ENCODE measurements at regions not wholly inside any gene's neighbourhood (a gene's known extent, or its start where the extent isn't known, plus 50 kb on each side); places are given as distances from the start of the nearest gene placed in this dataset.

DNA sequence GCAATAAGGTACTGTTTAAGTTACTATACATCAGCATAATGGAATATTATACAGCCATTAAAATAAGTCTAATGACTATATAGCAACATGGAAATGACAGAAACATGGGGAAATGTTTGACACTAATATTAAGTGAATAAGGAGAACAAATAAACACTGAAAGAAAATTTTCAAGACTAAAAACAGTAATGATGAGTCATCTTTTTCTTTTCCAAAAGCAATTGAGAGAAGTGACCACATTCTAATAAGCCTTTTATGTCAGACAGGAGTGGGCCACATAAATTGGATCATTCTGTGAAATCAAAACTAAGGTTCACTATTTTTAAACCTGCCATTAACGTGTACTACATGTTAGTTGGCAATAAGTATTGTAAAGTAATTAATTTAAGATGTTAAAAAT lies 187.5 kb downstream of the AHR start:
- no peaks in the 10 kb centered on the region for H3K27me3 ChIP-seq (replicated peaks; ENCODE audit: insufficient read depth, low read length)
- no peaks in the 10 kb centered on the region for H4K20me1 ChIP-seq (ENCODE audit: insufficient read depth, low read length)
- no peak overlapping the region for H2AFZ ChIP-seq (ENCODE audit: low read length)
- no peak overlapping the region for H3K4me3 ChIP-seq (ENCODE audit: low read length)
- H3F3A ChIP-seq (ENCODE audit: insufficient read depth, low read length): no peaks in the 10 kb centered on the region
- H3K9ac ChIP-seq (ENCODE audit: low read length): no peak overlapping the region
- no peak overlapping the region for H3K4me2 ChIP-seq (ENCODE audit: low read depth, low read length)
- no peak overlapping the region for H3K27ac ChIP-seq (ENCODE audit: low read length)
- no peaks in the 10 kb centered on the region for H3K9me3 ChIP-seq (replicated peaks; ENCODE audit: insufficient read depth, low read length)
- H3K36me3 ChIP-seq (replicated peaks; ENCODE audit: insufficient read depth, low read length): no peaks in the 10 kb centered on the region
- no peaks in the 10 kb centered on the region for H3K4me1 ChIP-seq (ENCODE audit: low read length)
- DNase-seq: no peak
- H3K79me2 ChIP-seq (ENCODE audit: low read length): no peaks in the 10 kb centered on the region
- TF ChIP-seq EZH2 (optimal IDR thresholded peaks at IDR 0.05; ENCODE audit: low read depth, low read length) (no peak), EZH2phosphoT487 (IDR thresholded peaks at IDR 0.05; ENCODE audit: low read length) (no peak)
- TF ChIP-seq, protein P1, sequence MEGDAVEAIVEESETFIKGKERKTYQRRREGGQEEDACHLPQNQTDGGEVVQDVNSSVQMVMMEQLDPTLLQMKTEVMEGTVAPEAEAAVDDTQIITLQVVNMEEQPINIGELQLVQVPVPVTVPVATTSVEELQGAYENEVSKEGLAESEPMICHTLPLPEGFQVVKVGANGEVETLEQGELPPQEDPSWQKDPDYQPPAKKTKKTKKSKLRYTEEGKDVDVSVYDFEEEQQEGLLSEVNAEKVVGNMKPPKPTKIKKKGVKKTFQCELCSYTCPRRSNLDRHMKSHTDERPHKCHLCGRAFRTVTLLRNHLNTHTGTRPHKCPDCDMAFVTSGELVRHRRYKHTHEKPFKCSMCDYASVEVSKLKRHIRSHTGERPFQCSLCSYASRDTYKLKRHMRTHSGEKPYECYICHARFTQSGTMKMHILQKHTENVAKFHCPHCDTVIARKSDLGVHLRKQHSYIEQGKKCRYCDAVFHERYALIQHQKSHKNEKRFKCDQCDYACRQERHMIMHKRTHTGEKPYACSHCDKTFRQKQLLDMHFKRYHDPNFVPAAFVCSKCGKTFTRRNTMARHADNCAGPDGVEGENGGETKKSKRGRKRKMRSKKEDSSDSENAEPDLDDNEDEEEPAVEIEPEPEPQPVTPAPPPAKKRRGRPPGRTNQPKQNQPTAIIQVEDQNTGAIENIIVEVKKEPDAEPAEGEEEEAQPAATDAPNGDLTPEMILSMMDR (IDR thresholded peaks at IDR 0.05; ENCODE audit: low read length): no peak
- no peaks in the 10 kb centered on the region for H3K9me2 ChIP-seq (replicated peaks; ENCODE audit: insufficient read depth, low read length)

DNA sequence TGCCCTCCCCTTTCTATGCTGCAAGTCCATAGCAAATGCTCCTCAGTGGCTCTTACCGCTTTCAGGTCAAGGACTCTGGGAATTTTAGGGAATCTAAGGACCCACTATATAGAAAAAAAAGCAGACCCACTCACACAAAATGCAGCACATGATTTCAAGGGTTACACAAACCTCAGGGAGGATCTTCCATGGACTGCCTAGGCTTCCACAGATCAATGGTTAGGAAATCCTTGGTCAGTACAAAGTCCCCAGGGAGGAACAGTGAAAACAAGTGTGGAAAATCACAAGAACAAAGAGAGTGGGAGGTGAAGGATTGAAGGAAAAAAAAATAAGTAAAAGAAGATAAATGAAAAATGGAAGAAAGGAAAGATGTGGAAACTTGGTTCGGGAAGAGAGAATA lies 188.4 kb downstream of the AHR start:
- H3K79me2 ChIP-seq (ENCODE audit: low read length): no peaks in the 10 kb centered on the region
- H3K9me3 ChIP-seq (replicated peaks; ENCODE audit: insufficient read depth, low read length): no peaks in the 10 kb centered on the region
- H3K9me2 ChIP-seq (replicated peaks; ENCODE audit: insufficient read depth, low read length): no peaks in the 10 kb centered on the region
- DNase-seq: no peak
- TF ChIP-seq EZH2phosphoT487 (IDR thresholded peaks at IDR 0.05; ENCODE audit: low read length) (no peak), EZH2 (optimal IDR thresholded peaks at IDR 0.05; ENCODE audit: low read depth, low read length) (no peak)
- TF ChIP-seq, protein P1 (IDR thresholded peaks at IDR 0.05; ENCODE audit: low read length): no peak
- no peaks in the 10 kb centered on the region for H3K36me3 ChIP-seq (replicated peaks; ENCODE audit: insufficient read depth, low read length)
- no peaks in the 10 kb centered on the region for H3K4me1 ChIP-seq (ENCODE audit: low read length)
- H3K27ac ChIP-seq (ENCODE audit: low read length): no peak overlapping the region
- H3K4me2 ChIP-seq (ENCODE audit: low read depth, low read length): no peak overlapping the region
- no peaks in the 10 kb centered on the region for H3K27me3 ChIP-seq (replicated peaks; ENCODE audit: insufficient read depth, low read length)
- no peak overlapping the region for H3K4me3 ChIP-seq (ENCODE audit: low read length)
- H3F3A ChIP-seq (ENCODE audit: insufficient read depth, low read length): no peaks in the 10 kb centered on the region
- H4K20me1 ChIP-seq (ENCODE audit: insufficient read depth, low read length): no peaks in the 10 kb centered on the region
- H2AFZ ChIP-seq (ENCODE audit: low read length): no peak overlapping the region
- no peak overlapping the region for H3K9ac ChIP-seq (ENCODE audit: low read length)

DNA sequence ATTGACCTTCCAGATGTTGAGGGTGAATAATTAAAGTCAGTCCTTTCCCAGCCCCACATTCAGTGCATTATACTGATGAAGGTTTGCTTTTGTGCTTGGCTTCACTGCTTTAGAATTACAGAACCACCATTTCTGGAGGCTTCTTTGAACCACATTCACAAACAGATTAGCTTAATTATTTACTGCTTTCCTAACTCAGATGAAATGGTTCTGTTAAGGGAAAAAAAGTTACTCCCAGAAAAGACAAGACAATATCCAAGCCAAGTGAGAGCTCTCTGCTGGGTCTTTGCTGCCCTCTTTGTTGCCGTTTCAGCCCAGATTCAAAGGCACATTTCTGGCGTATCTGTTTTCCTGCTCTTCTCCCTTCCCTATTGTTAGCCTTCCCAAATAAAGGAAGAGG lies 188.9 kb downstream of the AHR start:
- no peaks in the 10 kb centered on the region for H3K36me3 ChIP-seq (replicated peaks; ENCODE audit: insufficient read depth, low read length)
- H3K27me3 ChIP-seq (replicated peaks; ENCODE audit: insufficient read depth, low read length): no peaks in the 10 kb centered on the region
- TF ChIP-seq EZH2phosphoT487 (IDR thresholded peaks at IDR 0.05; ENCODE audit: low read length): no peak
- TF ChIP-seq, protein P1 (IDR thresholded peaks at IDR 0.05; ENCODE audit: low read length): no peak
- no peak for TF ChIP-seq EZH2 (optimal IDR thresholded peaks at IDR 0.05; ENCODE audit: low read depth, low read length)
- H3K79me2 ChIP-seq (ENCODE audit: low read length): no peaks in the 10 kb centered on the region
- no peak for DNase-seq
- H4K20me1 ChIP-seq (ENCODE audit: insufficient read depth, low read length): no peaks in the 10 kb centered on the region
- no peak overlapping the region for H3K4me2 ChIP-seq (ENCODE audit: low read depth, low read length)
- H3K9ac ChIP-seq (ENCODE audit: low read length): no peak overlapping the region
- H3K4me1 ChIP-seq (ENCODE audit: low read length): no peaks in the 10 kb centered on the region
- H3K27ac ChIP-seq (ENCODE audit: low read length): no peak overlapping the region
- H3K9me2 ChIP-seq (replicated peaks; ENCODE audit: insufficient read depth, low read length): no peaks in the 10 kb centered on the region
- no peaks in the 10 kb centered on the region for H3F3A ChIP-seq (ENCODE audit: insufficient read depth, low read length)
- no peak overlapping the region for H2AFZ ChIP-seq (ENCODE audit: low read length)
- H3K4me3 ChIP-seq (ENCODE audit: low read length): no peak overlapping the region
- H3K9me3 ChIP-seq (replicated peaks; ENCODE audit: insufficient read depth, low read length): no peaks in the 10 kb centered on the region

All from MM.1S (cell line).